ENCODE measurements at regions not wholly inside any gene's neighbourhood (a gene's known extent, or its start where the extent isn't known, plus 50 kb on each side); places are given as distances from the start of the nearest gene placed in this dataset.

DNA sequence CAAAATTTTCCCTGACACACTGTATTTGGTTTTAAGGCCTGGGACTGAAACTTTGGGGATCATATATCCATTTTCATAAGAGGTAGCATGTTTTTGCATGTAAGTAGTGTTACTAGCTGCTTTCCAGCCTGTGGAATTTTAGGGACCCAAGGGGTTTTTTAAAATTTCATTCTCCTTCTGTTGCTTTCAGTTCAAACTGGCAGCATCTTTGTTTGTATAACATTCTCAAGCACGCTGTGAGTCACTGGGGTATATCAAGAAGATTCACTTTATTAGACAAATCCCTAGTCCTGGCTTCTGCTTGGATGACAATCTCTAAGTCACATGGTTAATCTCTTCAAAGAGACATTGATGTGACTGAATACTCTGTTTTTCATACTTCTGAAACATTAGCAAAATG, 479.0 kb downstream of the CYLC2 start:
- Mint-ChIP-seq H3K4me1 (no peaks in the 10 kb centered on the region), H3K9me3 (peaks cover 7 to 20% (median 14%) of the 10 kb centered on the region in 7 donors), H3K27me3 (ENCODE audit: low read depth in 3 of 3) (peaks cover 0 to 2% (median 0%) of the 10 kb centered on the region in 3 donors), H3K4me3 (no peak overlapping the region), H3K27ac (no peak overlapping the region), H3K36me3 (no peaks in the 10 kb centered on the region)
- DNase-seq, result no peak
- H3K9ac ChIP-seq (ENCODE audit: insufficient read depth, low read length, poor library complexity, severe bottlenecking), result no peak overlapping the region
- H3K36me3 ChIP-seq (replicated peaks in 1 of 2; ENCODE audit: control insufficient read depth in 1 of 2, insufficient read depth in 2 of 2, low read length in 2 of 2), result no peaks in the 10 kb centered on the region
- H3K4me2 ChIP-seq (replicated peaks; ENCODE audit: extremely low read depth, low read length, poor library complexity, severe bottlenecking), result no peak overlapping the region
- H3K9me3 ChIP-seq (replicated peaks in 1 of 2; ENCODE audit: control insufficient read depth in 1 of 2, insufficient read depth in 1 of 2, low read length in 2 of 2), result peaks cover 17 to 19% of the 10 kb centered on the region in 2 donors
- H3K27ac ChIP-seq (ENCODE audit: low read depth in 1 of 2, low read length in 2 of 2), result no peak overlapping the region
- H3K4me1 ChIP-seq (ENCODE audit: control insufficient read depth in 1 of 2, insufficient read depth in 2 of 2, low read length in 2 of 2), result no peaks in the 10 kb centered on the region
- intact Hi-C loops (cut with micrococcal nuclease), result no loop called here
- H2AFZ ChIP-seq (ENCODE audit: insufficient read depth, low read depth, low read length, poor library complexity, severe bottlenecking), result no peak overlapping the region
- TF ChIP-seq, protein P1, sequence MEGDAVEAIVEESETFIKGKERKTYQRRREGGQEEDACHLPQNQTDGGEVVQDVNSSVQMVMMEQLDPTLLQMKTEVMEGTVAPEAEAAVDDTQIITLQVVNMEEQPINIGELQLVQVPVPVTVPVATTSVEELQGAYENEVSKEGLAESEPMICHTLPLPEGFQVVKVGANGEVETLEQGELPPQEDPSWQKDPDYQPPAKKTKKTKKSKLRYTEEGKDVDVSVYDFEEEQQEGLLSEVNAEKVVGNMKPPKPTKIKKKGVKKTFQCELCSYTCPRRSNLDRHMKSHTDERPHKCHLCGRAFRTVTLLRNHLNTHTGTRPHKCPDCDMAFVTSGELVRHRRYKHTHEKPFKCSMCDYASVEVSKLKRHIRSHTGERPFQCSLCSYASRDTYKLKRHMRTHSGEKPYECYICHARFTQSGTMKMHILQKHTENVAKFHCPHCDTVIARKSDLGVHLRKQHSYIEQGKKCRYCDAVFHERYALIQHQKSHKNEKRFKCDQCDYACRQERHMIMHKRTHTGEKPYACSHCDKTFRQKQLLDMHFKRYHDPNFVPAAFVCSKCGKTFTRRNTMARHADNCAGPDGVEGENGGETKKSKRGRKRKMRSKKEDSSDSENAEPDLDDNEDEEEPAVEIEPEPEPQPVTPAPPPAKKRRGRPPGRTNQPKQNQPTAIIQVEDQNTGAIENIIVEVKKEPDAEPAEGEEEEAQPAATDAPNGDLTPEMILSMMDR (IDR thresholded peaks at IDR 0.05), result no peak
- H3K79me2 ChIP-seq (ENCODE audit: insufficient read depth, low read length), result no peaks in the 10 kb centered on the region
- no CpG with 5 or more reads among the region's 1 CpG for WGBS (ENCODE audit: insufficient coverage)
- no peak overlapping the region for H3K4me3 ChIP-seq (replicated peaks in 1 of 3; ENCODE audit: low read depth in 2 of 3, low read length in 3 of 3)
- no peaks in the 10 kb centered on the region for H4K20me1 ChIP-seq (ENCODE audit: insufficient read depth, low read length)
- no peaks in the 10 kb centered on the region for H3K27me3 ChIP-seq (ENCODE audit: control insufficient read depth in 2 of 2, insufficient read depth in 2 of 2, low read length in 2 of 2)

DNA sequence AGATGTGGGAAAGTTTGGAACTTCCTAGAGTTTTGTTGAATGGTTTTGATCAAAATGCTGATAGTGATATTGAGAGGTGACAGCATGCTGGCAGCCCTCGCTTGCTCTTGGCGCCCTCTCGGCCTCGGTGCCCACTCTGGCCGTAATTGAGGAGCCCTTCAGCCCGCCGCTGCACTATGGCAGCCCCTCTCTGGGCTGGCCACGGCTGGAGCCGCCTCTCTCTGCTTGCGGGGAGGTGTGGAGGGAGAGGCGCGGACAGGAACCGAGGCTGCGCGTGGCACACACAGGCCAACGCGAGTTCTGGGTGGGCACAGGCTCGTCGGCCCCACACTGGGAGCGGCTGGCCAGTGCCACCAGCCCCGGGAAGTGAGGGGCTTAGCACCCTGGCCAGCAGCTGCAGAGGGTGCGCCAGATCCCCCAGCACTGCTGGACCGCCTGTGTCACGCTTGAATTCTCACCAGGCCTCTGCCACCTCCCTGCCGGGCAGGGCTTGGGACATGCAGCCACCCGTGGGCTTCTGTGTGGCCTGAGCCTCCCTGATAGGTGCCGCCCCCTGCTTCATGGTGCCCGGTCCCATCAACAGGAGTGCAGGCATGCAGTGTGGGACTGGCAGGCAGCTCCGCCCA, 488.5 kb downstream of the CYLC2 start:
- Mint-ChIP-seq H3K4me1 (no peaks in the 10 kb centered on the region), H3K9me3 (peaks cover 4 to 23% (median 18%) of the 10 kb centered on the region in 7 donors), H3K27ac (peak overlapping the region in 1 of 7 donors; percentile 35), H3K27me3 (ENCODE audit: low read depth in 3 of 3) (no peaks in the 10 kb centered on the region), H3K4me3 (no peak overlapping the region), H3K36me3 (no peaks in the 10 kb centered on the region)
- no peak overlapping the region for H2AFZ ChIP-seq (ENCODE audit: insufficient read depth, low read depth, low read length, poor library complexity, severe bottlenecking)
- no peak overlapping the region for H3K9ac ChIP-seq (ENCODE audit: insufficient read depth, low read length, poor library complexity, severe bottlenecking)
- H3K79me2 ChIP-seq (ENCODE audit: insufficient read depth, low read length), result no peaks in the 10 kb centered on the region
- H3K4me1 ChIP-seq (ENCODE audit: control insufficient read depth in 1 of 2, insufficient read depth in 2 of 2, low read length in 2 of 2), result no peaks in the 10 kb centered on the region
- H3K27me3 ChIP-seq (ENCODE audit: control insufficient read depth in 2 of 2, insufficient read depth in 2 of 2, low read length in 2 of 2), result no peaks in the 10 kb centered on the region
- TF ChIP-seq, protein P1 (IDR thresholded peaks at IDR 0.05), result no peak
- no peak overlapping the region for H3K4me2 ChIP-seq (replicated peaks; ENCODE audit: extremely low read depth, low read length, poor library complexity, severe bottlenecking)
- no peak overlapping the region for H3K4me3 ChIP-seq (replicated peaks in 1 of 3; ENCODE audit: low read depth in 2 of 3, low read length in 3 of 3)
- H4K20me1 ChIP-seq (ENCODE audit: insufficient read depth, low read length), result no peaks in the 10 kb centered on the region
- 96% methylated on average over 29 of the region's 29 CpGs for WGBS (ENCODE audit: insufficient coverage)
- no peaks in the 10 kb centered on the region for H3K36me3 ChIP-seq (replicated peaks in 1 of 2; ENCODE audit: control insufficient read depth in 1 of 2, insufficient read depth in 2 of 2, low read length in 2 of 2)
- intact Hi-C loops (cut with micrococcal nuclease), result no loop called here
- peaks cover 15 to 22% of the 10 kb centered on the region in 2 donors for H3K9me3 ChIP-seq (replicated peaks in 1 of 2; ENCODE audit: control insufficient read depth in 1 of 2, insufficient read depth in 1 of 2, low read length in 2 of 2)
- no peak overlapping the region for H3K27ac ChIP-seq (ENCODE audit: low read depth in 1 of 2, low read length in 2 of 2)
- DNase-seq, result no peak
